HCT116 (cell line): ENCODE measurements at regions not wholly inside any gene's neighbourhood (a gene's known extent, or its start where the extent isn't known, plus 50 kb on each side); places are given as distances from the start of the nearest gene placed in this dataset.

Source experiments
- ATAC-seq: fragments of 200-7000 bp; cut with Tn5 transposase; 2 replicates; pipeline ENCODE4 v1.9.1; 2020; ENCODE audit warnings: mild to moderate bottlenecking, moderate library complexity
- BruUV-seq: library from RNA; stranded (reverse); fragments of 400-500 nt; replicated peaks from 2 replicates; lab custom pipeline; 2021; lab: Mats Ljungman, UMichigan
- CTCF ChIA-PET: fragments of 300-600 bp; sonication (Branson Sonifier 250); formaldehyde crosslinking; loops from one replicate; lab custom pipeline; 2021; ENCODE audit warnings: antibody characterized with exemption; lab: Charles Lee
- POLR2A ChIA-PET: fragments of 300-600, 350-600 bp; sonication (Branson Sonifier 250); formaldehyde crosslinking; loops from one replicate; lab custom pipeline; 2021; ENCODE audit warnings: antibody characterized with exemption; lab: Charles Lee
- RAD21 ChIA-PET, 2 experiments: fragments of 300-600 bp; sonication (Branson Sonifier 250); formaldehyde crosslinking; loops; one replicate each; lab custom pipeline; 2023; ENCODE audit warnings: low total read pairs in 2 of 2; ENCODE audit not compliant: uncharacterized antibody in 2 of 2, unreplicated experiment in 2 of 2, low non-redundant PET in 1 of 2; lab: Charles Lee
- DNase-seq: peaks from one replicate; pipeline ENCODE4 v3.0.0-alpha.2; 2010; ENCODE audit warnings: low read depth, low spot score
- H2AFZ ChIP-seq: fragments of 200-600 bp; shearing (Covaris generic), sonication (generic); 2 replicates; pipeline ENCODE4 v1.6.1; 2017; ENCODE audit warnings: low read depth, mixed run types, mixed read lengths, antibody characterized with exemption, low read length; ENCODE audit not compliant: poor library complexity, severe bottlenecking
- H3K27ac ChIP-seq: 2 replicates; pipeline ENCODE4 v1.5.1; 2012; ENCODE audit warnings: low read depth, low read length
- H3K27me3 ChIP-seq: fragments of 200-600 bp; sonication (generic); 2 replicates; pipeline ENCODE4 v1.6.1; 2016; ENCODE audit warnings: mixed run types, low read length, mixed read lengths; ENCODE audit not compliant: insufficient read depth
- H3K36me3 ChIP-seq, 2 experiments: fragments of 200-500 bp in 1 of 2; fragments of 200-600 bp in 1 of 2; sonication (Bioruptor generic) in 1 of 2; sonication (generic) in 1 of 2; 2 replicates each; pipeline versions ENCODE4 v1.5.1 to v1.6.1; 2014 to 2016; ENCODE audit warnings: low read length in 2 of 2, inconsistent platforms in 1 of 2, mixed read lengths in 1 of 2, mixed run types in 1 of 2; ENCODE audit not compliant: insufficient read depth in 2 of 2, control insufficient read depth in 1 of 2
- H3K4me1 ChIP-seq, 2 experiments: fragments of 200-600 bp in 1 of 2; sonication (generic) in 1 of 2; 2 replicates each; pipeline versions ENCODE4 v1.5.1 to v1.6.1; 2012 to 2017; ENCODE audit warnings: low read length in 2 of 2, inconsistent platforms in 1 of 2, mild to moderate bottlenecking in 1 of 2, mixed read lengths in 1 of 2, mixed run types in 1 of 2, moderate library complexity in 1 of 2; ENCODE audit not compliant: insufficient read depth in 2 of 2, control insufficient read depth in 1 of 2
- H3K4me2 ChIP-seq: fragments of 200-600 bp; sonication (generic); 2 replicates; pipeline ENCODE4 v1.6.1; 2017; ENCODE audit warnings: mixed run types, low read length, mixed read lengths
- H3K4me3 ChIP-seq, 2 experiments: fragments of 200-600 bp in 1 of 2; sonication (generic) in 1 of 2; replicated peaks in 1 of 2; 2 replicates each; pipeline ENCODE4 v1.5.1; 2011 to 2016; ENCODE audit warnings: low read length in 2 of 2, control low read depth in 1 of 2, low read depth in 1 of 2, mild to moderate bottlenecking in 1 of 2, mixed read lengths in 1 of 2, mixed run types in 1 of 2
- H3K79me2 ChIP-seq: fragments of 200-600 bp; sonication (generic); 2 replicates; pipeline ENCODE4 v1.6.1; 2017; ENCODE audit warnings: mild to moderate bottlenecking, mixed run types, low read length, moderate library complexity, mixed read lengths; ENCODE audit not compliant: insufficient read depth
- H3K9ac ChIP-seq: fragments of 200-600 bp; sonication (generic); 2 replicates; pipeline ENCODE4 v1.6.1; 2016; ENCODE audit warnings: low read length, mixed read lengths
- H3K9me2 ChIP-seq: fragments of 200-600 bp; sonication (generic), shearing (Covaris generic); 2 replicates; pipeline ENCODE4 v1.6.1; 2017; ENCODE audit warnings: mixed run types, mild to moderate bottlenecking, moderate library complexity; ENCODE audit not compliant: insufficient read depth
- H3K9me3 ChIP-seq, 2 experiments: fragments of 200-500 bp in 1 of 2; fragments of 200-600 bp in 1 of 2; sonication (Bioruptor generic) in 1 of 2; sonication (generic) in 1 of 2; 2 replicates each; pipeline ENCODE4 v1.6.1; 2014 to 2017; ENCODE audit warnings: low read length in 2 of 2, mixed read lengths in 2 of 2, inconsistent platforms in 1 of 2, low read depth in 1 of 2, mild to moderate bottlenecking in 1 of 2, mixed run types in 1 of 2, moderate library complexity in 1 of 2; ENCODE audit not compliant: control insufficient read depth in 1 of 2, insufficient read depth in 1 of 2
- H4K20me1 ChIP-seq: fragments of 200-600 bp; sonication (generic), shearing (Covaris generic); 2 replicates; pipeline ENCODE4 v1.6.1; 2017; ENCODE audit warnings: mixed run types, mild to moderate bottlenecking, moderate library complexity; ENCODE audit not compliant: insufficient read depth
- CBX3 ChIP-seq: IDR thresholded peaks from 2 replicates; pipeline ENCODE4 v1.6.1; 2012; ENCODE audit warnings: low read depth
- CEBPB ChIP-seq: IDR thresholded peaks from 2 replicates; pipeline ENCODE4 v1.6.1; 2012; ENCODE audit warnings: low read depth
- EZH2 ChIP-seq: fragments of 200-600 bp; sonication (generic); IDR thresholded peaks from 2 replicates; pipeline ENCODE4 v1.6.1; 2017; ENCODE audit warnings: antibody characterized with exemption, mixed run types
- EZH2phosphoT487 ChIP-seq: fragments of 200-600 bp; IDR thresholded peaks from 2 replicates; pipeline ENCODE4 v1.6.1; 2018; ENCODE audit warnings: antibody characterized with exemption, borderline replicate concordance
- FOSL1 ChIP-seq: IDR thresholded peaks from 2 replicates; pipeline ENCODE4 v1.6.1; 2012; ENCODE audit warnings: low read depth
- JUND ChIP-seq: IDR thresholded peaks from 2 replicates; pipeline ENCODE4 v1.6.1; 2012
- POLR2AphosphoS5 ChIP-seq: IDR thresholded peaks from 2 replicates; pipeline ENCODE4 v1.6.1; 2011; ENCODE audit warnings: mild to moderate bottlenecking, low read depth, low read length, moderate library complexity
- SP1 ChIP-seq: IDR thresholded peaks from 2 replicates; pipeline ENCODE4 v1.6.1; 2012; ENCODE audit warnings: low read depth
- SRF ChIP-seq: IDR thresholded peaks from 2 replicates; pipeline ENCODE4 v1.6.1; 2012; ENCODE audit warnings: low read depth
- TCF7L2 ChIP-seq: IDR thresholded peaks from 2 replicates; pipeline ENCODE4 v1.7.0; 2011; ENCODE audit warnings: borderline replicate concordance, inconsistent platforms; ENCODE audit not compliant: insufficient read depth, insufficient read length; ENCODE audit errors: extremely low read depth
- intact Hi-C: fragments of 100-400 bp; cut with micrococcal nuclease; formaldehyde crosslinking; loops from 2 replicates; pipeline ENCODE4 v1.10.0; 2022
- TF ChIP-seq, protein P1 (sequence below): IDR thresholded peaks from 2 replicates; pipeline ENCODE4 v1.6.1; 2012
- TF ChIP-seq, protein P2 (sequence below), 3 experiments: fragments of 200-600 bp in 1 of 3; sonication (generic) in 1 of 3; IDR thresholded peaks in 2 of 3; conservative IDR thresholded peaks in 1 of 3; 2 replicates each; pipeline ENCODE4 v1.5.1; 2012 to 2017; ENCODE audit warnings: low read depth in 2 of 3, low read length in 2 of 3, antibody characterized with exemption in 1 of 3, borderline replicate concordance in 1 of 3, control low read depth in 1 of 3, mild to moderate bottlenecking in 1 of 3, mixed read lengths in 1 of 3, mixed run types in 1 of 3, moderate library complexity in 1 of 3; ENCODE audit not compliant: insufficient read depth in 1 of 3
- TF ChIP-seq, protein P3 (sequence below): IDR thresholded peaks from 2 replicates; pipeline ENCODE4 v1.6.1; 2011; ENCODE audit warnings: mild to moderate bottlenecking, low read length, moderate library complexity; ENCODE audit not compliant: insufficient replicate concordance; ENCODE audit errors: extremely low read depth
- TF ChIP-seq, protein P4 (sequence below): IDR thresholded peaks from 2 replicates; pipeline ENCODE4 v1.6.1; 2012; ENCODE audit warnings: low read depth

DNA sequence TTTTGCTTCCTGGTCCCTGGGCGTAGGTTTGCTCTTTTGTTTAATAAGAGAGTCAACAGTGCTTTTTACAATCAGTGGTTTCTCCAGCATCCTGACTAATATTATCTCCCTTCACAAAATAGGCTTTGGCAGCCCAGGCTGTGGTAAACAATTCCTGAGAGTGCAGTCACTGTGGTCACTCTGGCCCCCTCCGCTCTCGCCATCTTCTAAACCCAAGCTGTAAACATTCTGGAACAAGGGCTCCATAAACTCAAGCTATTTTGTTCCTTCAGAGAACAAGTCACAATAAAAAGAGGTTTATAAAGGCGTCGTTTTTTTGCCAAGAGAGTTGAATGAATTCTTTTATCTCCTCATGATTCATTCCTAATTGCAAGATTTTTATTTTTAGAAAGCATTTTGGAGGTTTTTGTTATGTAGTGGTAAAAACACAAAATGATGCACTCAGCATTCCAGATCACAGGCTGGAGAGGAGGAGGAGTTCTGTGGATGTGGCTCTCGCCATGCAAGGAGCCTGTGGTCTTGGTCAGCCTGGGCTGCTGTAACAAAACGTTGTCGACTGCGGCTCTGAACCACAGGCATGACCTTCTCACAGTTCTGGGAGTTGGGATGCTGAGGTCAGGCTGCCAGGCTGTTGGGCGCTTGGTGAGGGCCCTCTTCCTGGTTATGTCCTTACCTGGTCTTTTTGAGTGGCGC, 486.4 kb upstream of the FAT1 start:
- RAD21 ChIA-PET, result no interaction called here
- CTCF ChIA-PET, result no interaction called here
- BruUV-seq, result no TSS peak
- Histone ChIP-seq H3K9me2 (no peaks in the 10 kb centered on the region), H3K4me1 (peaks cover 0 to 6% of the 10 kb centered on the region in 2 experiments; a peak in 1 of 4 replicates), H3K27me3 (no peaks in the 10 kb centered on the region), H3K27ac (no peak overlapping the region), H4K20me1 (no peaks in the 10 kb centered on the region), H2AFZ (no peak overlapping the region), H3K9ac (no peak overlapping the region), H3K79me2 (no peaks in the 10 kb centered on the region), H3K36me3 (no peaks in the 10 kb centered on the region), H3K4me3 (no peak overlapping the region), H3K4me2 (no peak overlapping the region), H3K9me3 (no peaks in the 10 kb centered on the region)
- intact Hi-C loops, result no loop called here
- ATAC-seq (no peak), DNase-seq (no peak)
- TF ChIP-seq TCF7L2 (no peak), JUND (no peak), POLR2AphosphoS5 (no peak), FOSL1 (no peak), CBX3 (no peak), CEBPB (no peak), EZH2 (no peak), EZH2phosphoT487 (no peak), SP1 (no peak), SRF (no peak)
- TF ChIP-seq, protein P1, sequence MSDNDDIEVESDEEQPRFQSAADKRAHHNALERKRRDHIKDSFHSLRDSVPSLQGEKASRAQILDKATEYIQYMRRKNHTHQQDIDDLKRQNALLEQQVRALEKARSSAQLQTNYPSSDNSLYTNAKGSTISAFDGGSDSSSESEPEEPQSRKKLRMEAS, result no peak
- TF ChIP-seq, protein P2, sequence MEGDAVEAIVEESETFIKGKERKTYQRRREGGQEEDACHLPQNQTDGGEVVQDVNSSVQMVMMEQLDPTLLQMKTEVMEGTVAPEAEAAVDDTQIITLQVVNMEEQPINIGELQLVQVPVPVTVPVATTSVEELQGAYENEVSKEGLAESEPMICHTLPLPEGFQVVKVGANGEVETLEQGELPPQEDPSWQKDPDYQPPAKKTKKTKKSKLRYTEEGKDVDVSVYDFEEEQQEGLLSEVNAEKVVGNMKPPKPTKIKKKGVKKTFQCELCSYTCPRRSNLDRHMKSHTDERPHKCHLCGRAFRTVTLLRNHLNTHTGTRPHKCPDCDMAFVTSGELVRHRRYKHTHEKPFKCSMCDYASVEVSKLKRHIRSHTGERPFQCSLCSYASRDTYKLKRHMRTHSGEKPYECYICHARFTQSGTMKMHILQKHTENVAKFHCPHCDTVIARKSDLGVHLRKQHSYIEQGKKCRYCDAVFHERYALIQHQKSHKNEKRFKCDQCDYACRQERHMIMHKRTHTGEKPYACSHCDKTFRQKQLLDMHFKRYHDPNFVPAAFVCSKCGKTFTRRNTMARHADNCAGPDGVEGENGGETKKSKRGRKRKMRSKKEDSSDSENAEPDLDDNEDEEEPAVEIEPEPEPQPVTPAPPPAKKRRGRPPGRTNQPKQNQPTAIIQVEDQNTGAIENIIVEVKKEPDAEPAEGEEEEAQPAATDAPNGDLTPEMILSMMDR (IDR thresholded peaks at IDR 0.05 in 2 of 3, conservative IDR thresholded peaks at IDR 0.05 in 1 of 3; ENCODE audit: borderline replicate concordance in 1 of 3, insufficient read depth in 1 of 3, low read depth in 2 of 3, low read length in 2 of 3), result no peak
- TF ChIP-seq, protein P3, sequence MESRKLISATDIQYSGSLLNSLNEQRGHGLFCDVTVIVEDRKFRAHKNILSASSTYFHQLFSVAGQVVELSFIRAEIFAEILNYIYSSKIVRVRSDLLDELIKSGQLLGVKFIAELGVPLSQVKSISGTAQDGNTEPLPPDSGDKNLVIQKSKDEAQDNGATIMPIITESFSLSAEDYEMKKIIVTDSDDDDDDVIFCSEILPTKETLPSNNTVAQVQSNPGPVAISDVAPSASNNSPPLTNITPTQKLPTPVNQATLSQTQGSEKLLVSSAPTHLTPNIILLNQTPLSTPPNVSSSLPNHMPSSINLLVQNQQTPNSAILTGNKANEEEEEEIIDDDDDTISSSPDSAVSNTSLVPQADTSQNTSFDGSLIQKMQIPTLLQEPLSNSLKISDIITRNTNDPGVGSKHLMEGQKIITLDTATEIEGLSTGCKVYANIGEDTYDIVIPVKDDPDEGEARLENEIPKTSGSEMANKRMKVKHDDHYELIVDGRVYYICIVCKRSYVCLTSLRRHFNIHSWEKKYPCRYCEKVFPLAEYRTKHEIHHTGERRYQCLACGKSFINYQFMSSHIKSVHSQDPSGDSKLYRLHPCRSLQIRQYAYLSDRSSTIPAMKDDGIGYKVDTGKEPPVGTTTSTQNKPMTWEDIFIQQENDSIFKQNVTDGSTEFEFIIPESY, result no peak
- TF ChIP-seq, protein P4, sequence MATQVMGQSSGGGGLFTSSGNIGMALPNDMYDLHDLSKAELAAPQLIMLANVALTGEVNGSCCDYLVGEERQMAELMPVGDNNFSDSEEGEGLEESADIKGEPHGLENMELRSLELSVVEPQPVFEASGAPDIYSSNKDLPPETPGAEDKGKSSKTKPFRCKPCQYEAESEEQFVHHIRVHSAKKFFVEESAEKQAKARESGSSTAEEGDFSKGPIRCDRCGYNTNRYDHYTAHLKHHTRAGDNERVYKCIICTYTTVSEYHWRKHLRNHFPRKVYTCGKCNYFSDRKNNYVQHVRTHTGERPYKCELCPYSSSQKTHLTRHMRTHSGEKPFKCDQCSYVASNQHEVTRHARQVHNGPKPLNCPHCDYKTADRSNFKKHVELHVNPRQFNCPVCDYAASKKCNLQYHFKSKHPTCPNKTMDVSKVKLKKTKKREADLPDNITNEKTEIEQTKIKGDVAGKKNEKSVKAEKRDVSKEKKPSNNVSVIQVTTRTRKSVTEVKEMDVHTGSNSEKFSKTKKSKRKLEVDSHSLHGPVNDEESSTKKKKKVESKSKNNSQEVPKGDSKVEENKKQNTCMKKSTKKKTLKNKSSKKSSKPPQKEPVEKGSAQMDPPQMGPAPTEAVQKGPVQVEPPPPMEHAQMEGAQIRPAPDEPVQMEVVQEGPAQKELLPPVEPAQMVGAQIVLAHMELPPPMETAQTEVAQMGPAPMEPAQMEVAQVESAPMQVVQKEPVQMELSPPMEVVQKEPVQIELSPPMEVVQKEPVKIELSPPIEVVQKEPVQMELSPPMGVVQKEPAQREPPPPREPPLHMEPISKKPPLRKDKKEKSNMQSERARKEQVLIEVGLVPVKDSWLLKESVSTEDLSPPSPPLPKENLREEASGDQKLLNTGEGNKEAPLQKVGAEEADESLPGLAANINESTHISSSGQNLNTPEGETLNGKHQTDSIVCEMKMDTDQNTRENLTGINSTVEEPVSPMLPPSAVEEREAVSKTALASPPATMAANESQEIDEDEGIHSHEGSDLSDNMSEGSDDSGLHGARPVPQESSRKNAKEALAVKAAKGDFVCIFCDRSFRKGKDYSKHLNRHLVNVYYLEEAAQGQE, result no peak
- POLR2A ChIA-PET, result no interaction called here
